Inflammatory macrophage (primary cell): ENCODE measurements at regions not wholly inside any gene's neighbourhood (a gene's known extent, or its start where the extent isn't known, plus 50 kb on each side); places are given as distances from the start of the nearest gene placed in this dataset.

ENCODE experiments used
- DNase-seq, 2 donors: peaks; one replicate each; pipeline ENCODE4 v3.0.0-alpha.2; 2020 to 2022

- DNase-seq = no peak
Observed at GRCh38 chr22:26732284-26732683, 74.9 kb downstream of the MIAT start.

- DNase-seq = no peak
Observed at GRCh38 chr22:26734339-26735018, 77.1 kb downstream of the MIAT start.

GRCh38 chr22:26735019-26735409 lies 77.6 kb downstream of the MIAT start:
- DNase-seq = no peak

DNA sequence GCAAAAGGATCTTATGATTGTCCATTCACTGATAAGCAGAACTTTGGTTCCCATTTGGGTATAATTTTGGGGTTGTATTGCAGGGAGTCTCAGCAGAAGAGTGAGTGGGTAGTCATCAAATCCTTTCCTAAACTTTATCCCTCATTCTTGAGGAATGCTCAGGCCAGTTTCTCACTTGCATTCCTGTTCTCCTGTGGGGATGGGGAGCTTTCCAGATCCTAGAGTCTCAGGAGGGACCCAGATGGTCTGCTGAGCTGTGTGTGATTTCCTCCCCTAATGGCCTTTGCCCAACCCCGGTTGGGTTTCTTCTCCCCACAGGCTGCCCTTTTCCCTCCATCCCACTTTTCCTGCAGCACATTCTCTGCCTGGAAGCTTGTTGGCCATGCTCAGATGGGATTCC lies 79.9 kb downstream of the MIAT start:
- DNase-seq = no peak

DNA sequence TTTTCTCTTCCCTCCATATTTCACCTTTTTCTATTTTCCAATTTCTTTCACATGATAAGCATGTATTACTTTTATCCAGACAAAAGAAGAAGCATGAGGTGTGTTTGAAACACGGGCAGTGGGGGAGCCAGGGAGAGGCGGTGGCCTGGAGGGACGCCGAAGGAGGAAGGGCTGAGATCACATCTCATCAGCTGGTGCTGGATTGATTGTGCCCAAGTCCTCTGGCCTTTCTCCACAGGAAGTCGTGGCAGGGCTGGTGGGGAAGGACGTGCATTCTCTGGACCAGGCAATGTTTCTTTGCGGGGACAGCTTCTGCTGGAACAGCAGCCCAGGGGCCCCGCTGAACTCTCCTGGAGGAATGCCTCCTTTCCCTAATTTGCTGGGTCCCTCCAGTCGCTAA lies 82.9 kb downstream of the MIAT start:
- DNase-seq = peak in 1 of 2 donors; percentile 2

DNA sequence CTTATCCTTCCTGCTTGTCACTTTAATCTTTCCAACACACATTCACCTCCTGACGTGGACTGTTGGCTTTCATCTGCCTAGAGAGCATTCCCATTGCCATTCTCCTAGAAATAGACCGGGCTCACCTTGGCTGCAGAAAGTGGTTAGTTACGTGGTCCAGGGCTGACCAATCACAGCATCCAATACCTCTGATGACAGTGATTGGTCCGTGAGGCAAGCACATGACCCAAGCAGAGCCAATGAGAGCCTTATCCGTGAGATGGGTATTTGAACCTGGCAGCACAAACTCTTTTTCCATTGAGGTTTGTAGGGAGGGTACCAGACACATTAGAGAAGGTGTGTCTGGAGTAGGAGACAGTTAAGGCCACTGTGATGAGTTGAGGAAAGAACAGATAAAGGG lies 85.8 kb downstream of the MIAT start:
- DNase-seq = no peak

- DNase-seq = no peak
Observed at GRCh38 chr22:26744892-26745808, 87.8 kb downstream of the MIAT start.

DNA sequence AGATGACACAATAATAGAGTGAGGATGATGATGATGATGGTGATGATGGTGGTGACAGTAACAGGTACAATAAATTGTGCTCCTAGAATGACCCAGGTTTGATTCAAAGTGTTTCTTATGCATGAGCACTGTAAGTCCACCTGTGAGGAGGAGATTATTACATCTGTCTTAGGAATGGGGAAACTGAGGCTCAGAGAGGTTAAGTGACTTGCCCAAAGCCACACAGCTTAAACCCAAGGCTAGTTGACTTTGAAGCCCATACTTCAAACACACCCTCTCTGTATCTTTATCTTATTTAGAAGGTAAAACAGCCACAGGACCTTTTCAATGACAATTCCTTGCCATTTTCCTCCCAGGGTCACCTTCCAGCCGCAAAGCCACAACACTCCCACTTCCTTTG lies 88.9 kb downstream of the MIAT start:
- DNase-seq = no peak

DNA sequence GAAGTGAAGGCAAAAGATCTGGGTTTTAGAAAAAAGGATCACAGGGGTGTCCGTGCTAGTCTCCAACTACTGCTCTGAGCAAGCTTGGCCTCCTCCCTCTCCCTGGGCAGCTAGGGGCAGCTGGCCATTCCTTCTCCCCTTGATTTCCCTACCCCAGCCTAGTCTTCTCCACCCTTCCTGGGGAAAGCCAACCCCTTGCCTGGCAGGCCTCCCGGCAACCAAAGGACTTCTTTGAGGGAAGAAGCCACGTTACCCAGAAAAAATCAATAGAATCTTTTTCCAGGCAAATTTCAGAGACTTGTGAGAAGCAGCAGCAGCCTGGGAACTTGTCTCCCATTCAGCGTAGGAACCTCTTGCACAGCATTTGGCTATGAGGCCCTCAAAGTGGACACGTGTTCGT lies 91.5 kb downstream of the MIAT start:
- no peak for DNase-seq

DNA sequence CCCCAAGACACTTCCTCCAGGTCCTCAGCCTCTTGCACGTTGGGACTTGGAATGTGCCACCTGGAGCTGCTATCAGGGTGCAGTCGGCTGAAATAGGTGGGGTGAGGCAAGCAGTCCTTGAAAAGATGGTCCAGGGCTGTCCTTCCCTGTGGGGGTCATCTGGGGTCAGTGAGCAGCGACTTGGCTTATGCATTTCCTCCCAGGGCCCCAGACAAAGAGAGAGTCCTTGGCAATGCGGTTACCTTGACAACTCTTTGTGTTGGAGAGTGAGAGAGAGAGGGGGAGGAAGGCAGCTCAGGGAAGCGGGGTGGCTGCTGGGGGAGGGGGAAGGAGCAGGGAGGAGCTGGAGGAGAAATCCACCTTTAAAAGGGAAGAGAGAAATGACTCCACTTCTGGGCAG lies 93.8 kb downstream of the MIAT start:
- DNase-seq = no peak

GRCh38 chr22:26753125-26753862 lies 95.9 kb downstream of the MIAT start:
- DNase-seq = no peak

DNA sequence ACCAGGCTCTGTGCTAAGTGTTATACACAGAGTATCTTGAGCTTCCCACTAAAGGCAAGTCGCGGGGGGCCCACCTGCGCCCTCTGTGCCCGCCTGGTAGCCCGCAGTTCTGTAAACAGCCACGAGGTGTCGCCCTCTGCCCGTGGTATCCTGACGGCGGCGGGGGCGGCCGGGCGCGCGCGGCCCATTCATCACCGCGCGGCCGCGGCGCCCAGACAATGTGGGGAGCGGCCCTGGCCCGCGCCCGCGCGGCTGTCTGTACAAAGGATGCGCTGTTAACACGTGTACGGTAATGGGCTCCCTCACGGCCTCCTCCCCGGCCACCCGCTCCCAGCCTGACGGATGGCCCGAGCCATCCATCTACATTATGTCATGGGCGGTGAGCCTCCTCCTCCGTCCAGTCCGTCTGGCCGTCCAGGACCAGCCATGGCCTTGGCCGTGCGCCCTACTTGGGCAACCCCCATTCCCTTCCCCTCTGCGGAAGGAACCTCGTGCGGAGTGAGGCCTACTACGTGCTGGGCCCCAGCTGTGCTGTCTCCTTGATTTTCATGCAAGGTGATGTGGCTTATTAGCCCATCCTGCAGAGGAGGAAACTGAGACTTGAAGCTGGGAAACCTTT lies 99.4 kb downstream of the MIAT start:
- peak; percentile 2 to 17 for DNase-seq

- DNase-seq = no peak
Observed at GRCh38 chr22:26757496-26757895, 100.1 kb downstream of the MIAT start.

DNA sequence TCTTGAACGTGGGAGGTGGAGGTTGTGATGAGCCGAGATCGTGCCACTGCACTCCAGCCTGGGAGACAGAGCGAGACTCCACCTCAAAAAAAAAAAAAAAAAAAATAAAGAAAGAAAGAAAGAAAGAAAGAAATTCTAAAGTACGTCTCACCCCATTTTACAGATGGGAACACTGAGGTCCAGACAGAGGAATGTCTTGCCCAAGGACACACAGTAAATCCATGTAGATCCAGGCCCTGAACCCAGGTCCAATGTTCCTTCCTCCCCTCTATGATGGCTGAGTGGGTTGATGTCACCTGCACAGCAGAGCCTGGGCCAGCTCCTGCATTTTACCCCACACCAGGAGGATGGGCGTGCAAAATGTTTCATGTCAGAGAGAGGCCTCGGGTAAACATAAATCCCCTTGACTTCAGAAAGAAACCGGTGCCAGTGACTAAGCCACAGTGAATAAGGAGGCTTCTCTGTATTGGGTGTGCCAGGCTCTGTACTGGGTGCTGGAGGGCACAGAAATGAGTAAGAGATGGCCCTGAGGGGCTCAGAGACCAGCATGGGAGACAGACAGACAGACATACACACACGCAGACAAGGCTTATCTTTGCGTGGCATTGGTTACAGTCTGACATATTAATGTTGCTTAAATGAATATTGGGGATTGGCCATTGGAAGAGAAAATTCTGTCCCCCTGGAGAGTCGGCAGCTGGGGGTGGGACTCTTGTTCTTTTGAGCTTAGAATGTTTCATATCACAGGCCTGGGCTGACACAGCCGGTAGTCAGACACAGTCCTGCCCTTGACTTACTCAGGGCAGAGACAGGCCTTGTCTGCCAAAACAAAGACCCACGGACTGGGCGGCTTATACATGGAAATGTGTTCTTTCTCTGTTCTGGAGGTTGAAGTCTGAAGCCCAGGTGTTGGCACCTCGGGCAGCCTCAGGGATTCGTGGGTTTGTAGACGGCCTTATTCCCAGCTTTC lies 105.4 kb downstream of the MIAT start:
- DNase-seq = no peak

DNA sequence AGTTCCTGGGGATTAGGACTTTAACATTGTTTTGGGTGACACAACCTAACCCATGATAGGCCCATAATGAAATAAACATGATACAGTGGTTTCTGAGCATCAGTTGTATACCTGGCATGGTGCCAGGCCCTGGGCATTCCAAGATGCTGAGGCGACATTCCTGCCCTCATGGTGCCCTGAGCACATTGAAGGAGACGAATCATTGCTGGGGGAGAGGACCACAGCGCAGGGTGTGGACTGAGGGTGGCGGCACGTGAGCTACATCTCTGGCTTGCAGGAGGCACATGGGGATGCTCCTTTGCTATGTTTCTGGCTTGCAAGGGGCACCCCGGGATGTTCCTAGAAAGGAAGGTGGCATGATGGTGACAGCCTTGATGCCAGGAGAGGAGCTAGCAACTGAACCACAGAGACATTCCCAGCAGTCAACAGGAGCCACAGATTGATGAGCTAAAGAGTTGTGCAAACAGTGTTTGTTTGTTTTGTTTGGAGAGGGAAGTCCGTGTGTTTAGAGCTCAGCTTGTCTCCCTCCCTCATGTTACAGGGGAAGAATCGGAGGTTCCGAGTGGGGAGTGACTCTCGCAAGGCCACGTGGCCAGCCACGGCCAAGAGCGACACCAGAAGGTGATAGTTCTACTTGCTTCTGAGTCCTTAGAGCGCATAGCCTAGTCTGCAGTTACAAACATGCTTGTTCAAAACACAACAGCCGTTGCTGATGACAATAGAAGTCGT lies 106.4 kb downstream of the MIAT start:
- no peak for DNase-seq

- DNase-seq = no peak
Observed at GRCh38 chr22:26766510-26767350, 109.3 kb downstream of the MIAT start.

- no peak for DNase-seq
Observed at GRCh38 chr22:26767351-26768155, 110.2 kb downstream of the MIAT start.

DNA sequence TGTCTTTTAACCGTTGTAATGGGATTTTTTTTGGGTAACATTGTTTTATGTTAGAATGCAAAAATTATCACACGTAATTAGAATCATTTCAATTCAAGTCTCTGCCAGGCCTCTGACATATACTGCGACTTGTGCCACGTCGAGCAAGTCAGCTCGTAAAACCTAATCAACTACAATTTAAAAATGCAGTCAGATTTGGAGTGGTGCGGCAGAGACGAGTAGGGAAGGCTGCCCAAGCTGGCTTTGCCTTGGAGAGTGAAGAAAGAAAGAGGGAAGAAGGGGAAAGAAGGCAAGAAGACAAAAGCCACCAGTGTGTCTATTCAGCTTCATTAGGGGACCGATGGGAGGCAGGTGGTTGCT lies 110.7 kb downstream of the MIAT start:
- no peak for DNase-seq

- peak; percentile 52 to 69 for DNase-seq
Observed at GRCh38 chr22:26768952-26769351, 111.6 kb downstream of the MIAT start.
